ENCODE measurements at regions not wholly inside any gene's neighbourhood (a gene's known extent, or its start where the extent isn't known, plus 50 kb on each side); places are given as distances from the start of the nearest gene placed in this dataset.

- BruUV-seq (replicated peaks), result no TSS peak
- H3K4me1 ChIP-seq (ENCODE audit: insufficient read depth, low read length, poor library complexity, severe bottlenecking), result peaks cover 17% of the 10 kb centered on the region
- intact Hi-C loops (cut with micrococcal nuclease; ENCODE audit: unreplicated experiment), result no loop called here
- TF ChIP-seq CTCF (conservative IDR thresholded peaks at IDR 0.05; ENCODE audit: low read length) (no peak), EZH2phosphoT487 (IDR thresholded peaks at IDR 0.05; ENCODE audit: borderline replicate concordance, low read depth, low read length) (no peak)
- H3K4me3 ChIP-seq (ENCODE audit: low read depth, low read length, poor library complexity, severe bottlenecking), result no peak overlapping the region
- no peak overlapping the region for H3K27ac ChIP-seq (ENCODE audit: low read depth, low read length, poor library complexity, severe bottlenecking)
- no peaks in the 10 kb centered on the region for H3K36me3 ChIP-seq (ENCODE audit: insufficient read depth, low read length)
- no peak for DNase-seq (ENCODE audit: low spot score)
- no peaks in the 10 kb centered on the region for H3K79me2 ChIP-seq (ENCODE audit: insufficient read depth, low read depth, low read length)
- no peak overlapping the region for H2AFZ ChIP-seq (ENCODE audit: low read length)
- H4K20me1 ChIP-seq (ENCODE audit: insufficient read depth, low read length), result no peaks in the 10 kb centered on the region
- POLR2A ChIA-PET, result interaction anchor here (0.5 to 0.9 kb wide), 2 partner anchors 31 to 73 kb away, joined by 3 to 4 read pairs; no protein-coding TSS in a partner anchor
- no peaks in the 10 kb centered on the region for H3K9me2 ChIP-seq (ENCODE audit: insufficient read depth, low read length)
- CTCF ChIA-PET (ENCODE audit: unreplicated experiment), result no interaction called here
- no peaks in the 10 kb centered on the region for H3K9me3 ChIP-seq (ENCODE audit: low read length)
- H3K4me2 ChIP-seq (ENCODE audit: low read length), result no peak overlapping the region
Measured at GRCh38 chr12:93186621-93187020, 191.1 kb upstream of the NUDT4 start.

GRCh38 chr12:93191423-93191822, 186.3 kb upstream of the NUDT4 start:
- BruUV-seq (replicated peaks), result no TSS peak
- H3K27ac ChIP-seq (ENCODE audit: low read depth, low read length, poor library complexity, severe bottlenecking), result no peak overlapping the region
- 0 out of 2 replicates have a peak, but pooled peaks cover 20% of the 10 kb centered on the region for H3K9me3 ChIP-seq (ENCODE audit: low read length)
- no peaks in the 10 kb centered on the region for H3K9me2 ChIP-seq (ENCODE audit: insufficient read depth, low read length)
- H3K79me2 ChIP-seq (ENCODE audit: insufficient read depth, low read depth, low read length), result no peaks in the 10 kb centered on the region
- TF ChIP-seq CTCF (conservative IDR thresholded peaks at IDR 0.05; ENCODE audit: low read length), result no peak
- no peak for TF ChIP-seq EZH2phosphoT487 (IDR thresholded peaks at IDR 0.05; ENCODE audit: borderline replicate concordance, low read depth, low read length)
- no peak overlapping the region for H3K4me2 ChIP-seq (ENCODE audit: low read length)
- H2AFZ ChIP-seq (ENCODE audit: low read length), result no peak overlapping the region
- H3K4me1 ChIP-seq (ENCODE audit: insufficient read depth, low read length, poor library complexity, severe bottlenecking), result no peaks in the 10 kb centered on the region
- no peaks in the 10 kb centered on the region for H4K20me1 ChIP-seq (ENCODE audit: insufficient read depth, low read length)
- POLR2A ChIA-PET, result interaction anchor here (0.5 to 1.1 kb wide), 6 partner anchors 22 to 1226 kb away, joined by 3 to 6 read pairs (median 4); no protein-coding TSS in a partner anchor
- intact Hi-C loops (cut with micrococcal nuclease; ENCODE audit: unreplicated experiment), result no loop called here
- no peak overlapping the region for H3K4me3 ChIP-seq (ENCODE audit: low read depth, low read length, poor library complexity, severe bottlenecking)
- CTCF ChIA-PET (ENCODE audit: unreplicated experiment), result no interaction called here
- H3K36me3 ChIP-seq (ENCODE audit: insufficient read depth, low read length), result no peaks in the 10 kb centered on the region
- no peak for DNase-seq (ENCODE audit: low spot score)

DNA sequence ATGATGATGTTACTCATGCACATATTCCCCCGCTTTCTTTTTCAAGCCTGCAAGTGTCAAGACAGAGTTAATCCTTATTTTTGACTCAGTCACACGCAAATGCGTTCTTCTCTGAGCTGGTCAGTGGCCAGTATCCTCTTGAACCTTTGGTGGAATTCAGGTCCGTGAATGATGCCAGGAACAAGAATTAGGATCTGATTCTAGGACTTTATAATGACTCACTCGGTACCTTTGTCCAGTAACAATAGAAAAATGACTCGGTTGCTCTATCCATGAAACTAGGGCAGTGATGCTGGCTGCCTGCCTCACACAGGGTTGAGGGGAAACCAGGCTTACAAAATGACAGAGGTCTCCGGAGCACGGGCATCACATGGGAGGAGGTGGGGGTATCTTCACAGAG, 185.8 kb upstream of the NUDT4 start:
- no peak for DNase-seq (ENCODE audit: low spot score)
- Histone ChIP-seq H3K4me1 (ENCODE audit: insufficient read depth, low read length, poor library complexity, severe bottlenecking) (no peaks in the 10 kb centered on the region), H2AFZ (ENCODE audit: low read length) (no peak overlapping the region), H3K36me3 (ENCODE audit: insufficient read depth, low read length) (no peaks in the 10 kb centered on the region), H4K20me1 (ENCODE audit: insufficient read depth, low read length) (no peaks in the 10 kb centered on the region), H3K9me2 (ENCODE audit: insufficient read depth, low read length) (no peaks in the 10 kb centered on the region), H3K4me3 (ENCODE audit: low read depth, low read length, poor library complexity, severe bottlenecking) (no peak overlapping the region), H3K27ac (ENCODE audit: low read depth, low read length, poor library complexity, severe bottlenecking) (no peak overlapping the region), H3K79me2 (ENCODE audit: insufficient read depth, low read depth, low read length) (no peaks in the 10 kb centered on the region), H3K4me2 (ENCODE audit: low read length) (no peak overlapping the region), H3K9me3 (ENCODE audit: low read length) (0 out of 2 replicates have a peak, but pooled peaks cover 20% of the 10 kb centered on the region)
- POLR2A ChIA-PET, result interaction anchor here (0.5 to 1.1 kb wide), 5 partner anchors 53 to 1225 kb away, joined by 3 to 6 read pairs (median 4); no protein-coding TSS in a partner anchor
- no TSS peak for BruUV-seq (replicated peaks)
- no peak for TF ChIP-seq CTCF (conservative IDR thresholded peaks at IDR 0.05; ENCODE audit: low read length)
- TF ChIP-seq EZH2phosphoT487 (IDR thresholded peaks at IDR 0.05; ENCODE audit: borderline replicate concordance, low read depth, low read length), result no peak
- intact Hi-C loops (cut with micrococcal nuclease; ENCODE audit: unreplicated experiment), result no loop called here
- CTCF ChIA-PET (ENCODE audit: unreplicated experiment), result no interaction called here

Measured in OCI-LY7 (cell line).